Gastroesophageal sphincter (tissue), 4 donors: ENCODE measurements at regions not wholly inside any gene's neighbourhood (a gene's known extent, or its start where the extent isn't known, plus 50 kb on each side); places are given as distances from the start of the nearest gene placed in this dataset.

Experiments used
- ATAC-seq: fragments of 150-250 bp; one replicate; pipeline ENCODE4 v1.9.1; 2016; ENCODE audit warnings: mild to moderate bottlenecking, moderate library complexity
- H3K27ac ChIP-seq, 4 donors: fragments of 200-600 bp; sonication (generic) in 3 of 4; 1 replicate in 3 of 4; 2 replicates in 1 of 4; pipeline ENCODE4 v1.5.1; 2016 to 2019
- H3K27me3 ChIP-seq: fragments of 200-600 bp; sonication (generic); one replicate; pipeline ENCODE4 v1.5.1; 2019
- H3K36me3 ChIP-seq, 2 donors: fragments of 200-600 bp; sonication (generic); one replicate each; pipeline ENCODE4 v1.5.1; 2019; ENCODE audit warnings: control low read depth in 1 of 2
- H3K4me1 ChIP-seq, 3 donors: fragments of 200-600 bp; sonication (generic); 1 replicate in 2 of 3; 2 replicates in 1 of 3; pipeline ENCODE4 v1.5.1; 2016 to 2019; ENCODE audit warnings: control low read depth in 2 of 3
- H3K4me3 ChIP-seq, 2 donors: fragments of 200-600 bp; sonication (generic); one replicate each; pipeline ENCODE4 v1.5.1; 2019; ENCODE audit warnings: mild to moderate bottlenecking in 1 of 2, moderate library complexity in 1 of 2
- H3K9me3 ChIP-seq, 3 donors: fragments of 200-600 bp; sonication (generic); one replicate each; pipeline ENCODE4 v1.5.1; 2017 to 2019; ENCODE audit warnings: control low read depth in 2 of 3
- CTCF ChIP-seq, 4 experiments: fragments of 200-600 bp in 2 of 4; fragments of 450-650 bp in 2 of 4; sonication (generic) in 1 of 4; IDR thresholded peaks; one replicate each; pipeline ENCODE4 v1.5.1; 2017 to 2019; ENCODE audit warnings: antibody characterized with exemption in 4 of 4, mild to moderate bottlenecking in 2 of 4, moderate library complexity in 2 of 4
- EP300 ChIP-seq: sonication (generic); formaldehyde crosslinking; IDR thresholded peaks from one replicate; pipeline ENCODE4 v1.6.1; 2017; ENCODE audit warnings: antibody characterized with exemption, mild to moderate bottlenecking
- POLR2A ChIP-seq, 2 donors: fragments of 450-650 bp; IDR thresholded peaks; one replicate each; pipeline ENCODE4 v1.6.1; 2017; ENCODE audit warnings: antibody characterized with exemption in 2 of 2, mild to moderate bottlenecking in 2 of 2, moderate library complexity in 1 of 2
- POLR2AphosphoS5 ChIP-seq: sonication (generic); formaldehyde crosslinking; IDR thresholded peaks from one replicate; pipeline ENCODE4 v1.6.1; 2017; ENCODE audit warnings: antibody characterized with exemption
- WGBS, 2 donors: methylation state at CpG; one replicate each; pipeline ENCODE4 v1.1.5; 2018; ENCODE audit warnings: low coverage in 1 of 2; 5-methylcytosine and 5-hydroxymethylcytosine counted together

- no peak for ATAC-seq
- Histone ChIP-seq H3K27me3 (no peaks in the 10 kb centered on the region), H3K4me3 (no peak overlapping the region), H3K36me3 (no peaks in the 10 kb centered on the region), H3K4me1 (no peaks in the 10 kb centered on the region), H3K9me3 (peaks cover 0 to 8% (median 0%) of the 10 kb centered on the region in 3 donors), H3K27ac (no peak overlapping the region)
- WGBS, 2 donors = 76 to 86% methylated on average over 5 to 6 of the region's 6 CpGs
- TF ChIP-seq POLR2AphosphoS5 = no peak
- no peak for TF ChIP-seq POLR2A (IDR thresholded peaks at IDR 0.05)
Observed at GRCh38 chr2:177010146-177010545, 202.4 kb upstream of the HNRNPA3 start.

GRCh38 chr2:177010861-177011260 is 201.7 kb upstream of the HNRNPA3 start:
- Histone ChIP-seq H3K4me1 (no peaks in the 10 kb centered on the region), H3K9me3 (peaks cover 0 to 8% (median 0%) of the 10 kb centered on the region in 3 donors), H3K4me3 (no peak overlapping the region), H3K27me3 (no peaks in the 10 kb centered on the region), H3K36me3 (no peaks in the 10 kb centered on the region), H3K27ac (no peak overlapping the region)
- ATAC-seq = no peak
- no peak for TF ChIP-seq CTCF (IDR thresholded peaks at IDR 0.05)
- no peak for TF ChIP-seq POLR2AphosphoS5
- TF ChIP-seq POLR2A (IDR thresholded peaks at IDR 0.05) = no peak
- no peak for TF ChIP-seq EP300
- WGBS, 2 donors = 6 to 7% methylated on average over 1 of the region's 1 CpG

GRCh38 chr2:177014946-177015345 is 197.6 kb upstream of the HNRNPA3 start:
- Histone ChIP-seq H3K27me3 (no peaks in the 10 kb centered on the region), H3K9me3 (no peaks in the 10 kb centered on the region), H3K4me1 (no peaks in the 10 kb centered on the region), H3K4me3 (no peak overlapping the region), H3K27ac (no peak overlapping the region), H3K36me3 (no peaks in the 10 kb centered on the region)
- TF ChIP-seq POLR2A (IDR thresholded peaks at IDR 0.05) (no peak), CTCF (IDR thresholded peaks at IDR 0.05) (no peak), EP300 (no peak), POLR2AphosphoS5 (no peak)
- no peak for ATAC-seq

- no peaks in the 10 kb centered on the region for H3K9me3 ChIP-seq
- no peaks in the 10 kb centered on the region for H3K36me3 ChIP-seq
- TF ChIP-seq CTCF (IDR thresholded peaks at IDR 0.05) (no peak), POLR2A (IDR thresholded peaks at IDR 0.05) (no peak), POLR2AphosphoS5 (no peak), EP300 (no peak)
- ATAC-seq = no peak
- no peaks in the 10 kb centered on the region for H3K27me3 ChIP-seq
- 71 to 77% methylated on average over 1 to 4 of the region's 4 CpGs for WGBS, 2 donors
- H3K27ac ChIP-seq = no peak overlapping the region
- no peaks in the 10 kb centered on the region for H3K4me1 ChIP-seq
- no peak overlapping the region for H3K4me3 ChIP-seq
Observed at GRCh38 chr2:177015356-177015923, 197.2 kb upstream of the HNRNPA3 start.

GRCh38 chr2:177020524-177021119 is 192.0 kb upstream of the HNRNPA3 start:
- Histone ChIP-seq H3K4me3 (no peak overlapping the region), H3K27ac (no peak overlapping the region), H3K9me3 (no peaks in the 10 kb centered on the region), H3K4me1 (no peaks in the 10 kb centered on the region), H3K36me3 (no peaks in the 10 kb centered on the region), H3K27me3 (no peaks in the 10 kb centered on the region)
- whole genome bisulfite sequencing, 2 donors = 82 to 83% methylated on average over 5 of the region's 5 CpGs
- no peak for ATAC-seq
- TF ChIP-seq POLR2AphosphoS5 (no peak), POLR2A (IDR thresholded peaks at IDR 0.05) (no peak)

GRCh38 chr2:177021706-177022343 is 190.8 kb upstream of the HNRNPA3 start:
- no peaks in the 10 kb centered on the region for H3K27me3 ChIP-seq
- 66 to 69% methylated on average over 5 to 7 of the region's 7 CpGs for WGBS, 2 donors
- no peaks in the 10 kb centered on the region for H3K9me3 ChIP-seq
- H3K36me3 ChIP-seq = no peaks in the 10 kb centered on the region
- H3K27ac ChIP-seq = no peak overlapping the region
- no peak for TF ChIP-seq POLR2A (IDR thresholded peaks at IDR 0.05)
- TF ChIP-seq POLR2AphosphoS5 = no peak
- no peak for TF ChIP-seq CTCF (IDR thresholded peaks at IDR 0.05)
- TF ChIP-seq EP300 = no peak
- H3K4me1 ChIP-seq = no peaks in the 10 kb centered on the region
- H3K4me3 ChIP-seq = no peak overlapping the region
- no peak for ATAC-seq
